HT1080 (cell line): ENCODE measurements at regions not wholly inside any gene's neighbourhood (a gene's known extent, or its start where the extent isn't known, plus 50 kb on each side); places are given as distances from the start of the nearest gene placed in this dataset.
A peak's percentile ranks its signal among the peaks of the same experiment; 100 is the strongest.

ENCODE experiments used
- DNase-seq: peaks from one replicate; pipeline ENCODE4 v3.0.0-alpha.2; 2015; ENCODE audit warnings: low read depth

GRCh38 chr15:88707771-88708654, 69.2 kb downstream of the ISG20 start:
- peak; percentile 36 for DNase-seq

DNA sequence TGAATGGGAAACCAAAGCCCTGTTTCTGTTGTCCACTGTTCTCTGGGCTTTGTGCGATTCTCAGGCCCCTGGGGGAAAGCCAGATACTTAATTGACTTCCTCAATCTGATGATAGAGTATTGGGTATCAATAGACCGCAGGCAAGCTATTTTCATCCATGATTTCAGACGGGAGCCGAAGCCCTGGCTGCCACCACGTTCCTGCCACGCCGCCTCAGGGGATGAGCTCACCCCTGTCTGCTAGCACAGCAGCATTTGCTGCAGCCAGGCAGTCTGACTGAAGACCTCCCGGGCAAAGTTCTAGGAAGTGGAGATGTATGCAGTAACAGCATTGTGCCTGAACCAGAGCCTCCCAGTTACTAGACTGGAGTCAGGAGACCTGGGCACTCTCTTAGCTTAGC, 69.8 kb downstream of the ISG20 start:
- DNase-seq, result no peak

- no peak for DNase-seq
These were observed 71.4 kb downstream of the ISG20 start for GRCh38 chr15:88710027-88710715.

DNA sequence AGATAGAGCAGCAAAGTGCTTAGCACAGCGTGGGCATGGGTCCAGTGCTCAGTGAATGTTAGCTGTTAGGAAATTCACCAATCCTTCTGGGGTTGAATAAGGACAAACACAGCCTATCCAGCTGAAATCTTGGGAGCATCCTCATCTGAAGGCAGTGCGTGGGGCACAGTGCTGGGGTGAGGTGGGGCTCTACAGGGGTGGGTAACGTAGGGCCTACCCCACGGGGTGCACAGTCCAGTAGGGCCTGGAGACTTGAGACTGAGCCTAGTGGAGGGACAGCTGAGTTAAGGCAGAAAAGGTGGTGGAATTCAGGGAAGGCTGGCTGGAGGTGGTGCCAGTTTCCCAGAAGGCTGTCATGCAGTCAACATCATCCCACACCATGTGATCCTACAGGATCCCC, 73.0 kb downstream of the ISG20 start:
- DNase-seq, result no peak

DNA sequence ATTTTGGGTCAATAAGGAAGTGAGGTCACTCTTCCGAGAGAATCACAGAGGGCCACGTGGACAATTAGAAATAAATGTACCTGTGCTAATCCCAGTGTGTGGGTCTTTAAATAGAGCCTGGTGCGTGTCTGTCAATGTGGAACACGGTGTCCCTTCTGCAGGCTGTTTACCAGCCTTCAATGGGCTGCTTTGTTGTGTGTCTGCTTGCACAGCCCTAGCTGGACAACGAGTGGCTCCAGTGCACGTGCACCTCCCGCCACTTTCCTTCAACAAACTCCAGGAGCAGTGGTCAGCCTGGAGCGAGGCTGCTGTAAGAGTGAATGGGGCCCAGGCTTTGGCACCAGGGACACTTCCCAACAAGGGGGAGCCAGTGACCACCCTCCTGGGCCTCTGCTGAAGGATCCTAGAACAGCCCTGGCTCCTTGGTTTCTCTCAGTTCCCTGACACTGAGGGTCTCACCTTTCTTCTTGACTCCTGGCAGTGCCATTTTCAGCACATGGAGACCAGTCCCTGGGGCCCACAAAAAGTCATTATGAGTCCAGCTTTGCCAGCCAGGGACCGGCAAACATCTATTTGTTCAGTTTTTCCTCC, 76.1 kb downstream of the ISG20 start:
- no peak for DNase-seq

DNA sequence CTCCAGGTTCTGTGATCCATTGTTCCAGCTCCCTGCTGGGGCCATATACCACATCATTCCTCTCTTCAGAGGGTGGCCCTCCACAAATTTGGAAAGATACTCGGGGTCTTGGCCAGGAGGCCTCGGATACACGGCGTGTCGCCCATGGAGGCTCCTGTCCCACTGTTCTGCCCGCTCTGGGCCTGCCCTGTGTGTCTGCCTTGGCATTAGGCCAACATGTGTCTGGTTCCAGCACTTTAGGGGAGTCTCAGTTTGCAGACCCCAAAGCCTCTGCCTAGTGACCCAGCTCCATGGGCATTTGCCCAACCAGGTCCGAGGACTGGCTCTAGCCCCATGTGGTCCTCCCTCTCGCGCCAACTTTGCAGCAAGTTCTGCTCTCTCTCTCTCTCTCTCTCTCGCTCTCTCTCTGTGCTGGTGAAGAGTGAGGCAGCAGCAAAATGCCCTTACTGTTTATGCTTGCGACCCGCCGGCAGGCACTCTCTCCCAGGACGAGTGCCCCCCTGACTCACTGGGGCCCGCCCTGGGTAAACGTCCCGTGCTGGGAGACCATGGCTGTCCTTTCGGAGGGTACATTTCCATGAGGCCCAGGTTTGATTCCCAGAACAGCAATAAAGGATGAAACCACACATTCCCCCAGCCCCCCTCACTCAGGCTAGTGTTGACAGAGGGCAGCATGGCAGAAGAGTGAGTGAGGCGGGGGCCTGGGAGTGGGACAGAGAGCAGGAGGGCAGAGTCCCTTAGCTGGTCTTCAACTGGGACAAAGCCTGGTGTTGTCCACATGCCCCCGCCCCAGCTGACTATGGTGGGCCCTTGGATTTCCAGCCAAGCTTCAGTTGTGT, 77.9 kb downstream of the ISG20 start:
- no peak for DNase-seq

- no peak for DNase-seq
These were observed 78.7 kb downstream of the ISG20 start for GRCh38 chr15:88717382-88718031.

- DNase-seq, result no peak
These were observed 79.9 kb downstream of the ISG20 start for GRCh38 chr15:88718731-88719130.

- DNase-seq, result no peak
These were observed 80.8 kb downstream of the ISG20 start for GRCh38 chr15:88719654-88720053.

- DNase-seq, result no peak
These were observed 77.7 kb upstream of the ACAN start for GRCh38 chr15:88725305-88726210.

- peak; percentile 26 for DNase-seq
These were observed 75.8 kb upstream of the ACAN start for GRCh38 chr15:88727439-88727838.

- DNase-seq, result no peak
These were observed 73.7 kb upstream of the ACAN start for GRCh38 chr15:88729581-88729980.

DNA sequence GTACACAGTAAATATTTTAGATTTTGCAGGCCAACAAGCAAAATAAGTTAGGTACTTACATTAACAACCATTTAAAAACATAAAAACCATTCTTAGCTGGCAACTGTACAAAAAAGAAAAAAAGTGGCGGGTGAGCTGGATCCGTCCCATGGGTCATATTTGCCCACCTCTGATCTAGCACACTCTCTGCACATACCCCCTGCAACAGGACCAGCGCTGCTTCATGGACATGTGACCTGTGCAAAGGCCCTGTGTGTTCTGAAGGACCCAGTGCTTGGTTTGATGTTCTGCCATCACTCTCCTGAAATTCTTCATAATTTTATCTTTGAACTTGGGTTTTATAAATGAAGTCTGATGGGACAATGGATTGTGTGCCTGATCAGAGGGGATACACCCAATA, 72.5 kb upstream of the ACAN start:
- no peak for DNase-seq

DNA sequence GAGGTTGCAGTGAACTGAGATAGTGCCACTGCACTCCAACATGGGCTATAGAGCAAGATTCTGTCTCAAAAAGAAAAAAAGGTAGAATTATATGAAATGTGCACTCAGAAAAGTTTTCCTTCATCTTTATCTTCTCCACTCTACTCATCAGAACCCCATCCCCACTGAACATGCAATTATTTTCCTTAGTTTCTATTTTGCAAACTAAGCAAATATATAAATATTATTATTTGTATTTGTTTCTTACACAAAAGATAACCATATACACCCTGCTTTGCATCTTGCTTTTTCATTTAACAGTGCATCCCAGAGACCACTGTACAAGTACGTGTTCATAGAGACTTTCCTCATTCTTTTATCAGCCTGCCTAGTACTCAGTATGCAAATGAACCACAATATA, 68.0 kb upstream of the ACAN start:
- no peak for DNase-seq

DNA sequence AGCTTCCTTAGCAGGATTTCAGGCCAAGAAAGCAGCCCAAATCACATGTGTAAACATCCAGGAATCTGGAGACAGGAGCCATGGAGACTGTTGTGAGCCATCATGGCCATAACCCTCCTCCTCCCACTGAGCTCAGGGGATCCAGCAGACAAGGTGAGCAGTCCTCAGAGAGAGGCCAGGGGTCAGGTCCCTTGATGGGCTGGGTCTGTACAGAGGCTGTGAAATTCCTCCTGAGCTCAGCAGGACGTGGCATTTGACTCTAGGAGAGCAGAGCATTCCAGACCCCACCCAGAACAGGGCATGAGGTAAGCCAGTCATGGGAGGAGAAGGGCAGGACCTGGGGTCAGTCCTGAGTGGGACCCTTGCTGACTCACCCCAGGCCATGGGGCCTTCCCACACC, 67.0 kb upstream of the ACAN start:
- no peak for DNase-seq

- DNase-seq, result no peak
These were observed 64.4 kb upstream of the ACAN start for GRCh38 chr15:88738796-88739195.

GRCh38 chr15:88739541-88739940, 63.7 kb upstream of the ACAN start:
- DNase-seq, result no peak

DNA sequence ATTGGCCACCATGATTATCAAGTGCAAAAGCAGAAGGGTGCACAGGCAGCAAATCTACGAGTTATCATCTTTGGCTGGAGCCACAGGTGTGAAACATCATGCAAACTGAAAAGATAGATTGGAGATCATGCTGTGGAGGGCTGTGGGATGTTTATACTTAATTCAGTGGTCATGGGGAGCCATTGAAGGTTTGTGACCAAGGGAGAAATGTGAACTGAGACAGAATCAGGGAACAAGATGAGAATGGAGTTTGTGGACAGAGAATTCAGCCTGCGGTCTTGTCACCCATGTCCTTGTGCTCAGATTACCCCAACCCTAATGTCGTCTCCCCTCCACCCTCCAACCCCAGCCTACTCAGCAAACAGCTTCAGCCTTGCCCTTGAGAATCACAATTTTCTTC, 62.9 kb upstream of the ACAN start:
- no peak for DNase-seq

DNA sequence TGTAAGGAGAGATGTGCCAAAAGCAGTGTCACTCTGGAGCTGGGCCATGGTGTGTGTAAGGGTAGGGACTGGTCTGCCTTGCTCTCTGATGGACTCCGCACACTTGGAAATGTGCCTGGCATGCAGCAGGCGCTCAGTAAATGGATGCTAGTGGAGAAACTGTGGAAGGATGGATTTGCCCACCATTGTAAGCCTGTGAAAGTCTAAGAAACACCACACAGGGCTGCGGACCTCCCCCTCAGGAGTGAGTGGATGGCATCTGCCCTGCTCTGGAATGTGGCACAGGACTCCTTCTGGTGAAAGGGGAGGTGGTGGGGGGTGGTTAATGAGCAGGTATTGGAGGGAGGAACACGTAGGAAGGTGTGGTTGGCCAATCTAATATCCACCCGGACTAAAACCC, 62.2 kb upstream of the ACAN start:
- no peak for DNase-seq

GRCh38 chr15:88741671-88742070, 61.6 kb upstream of the ACAN start:
- DNase-seq, result no peak
